ENCODE measurements at regions not wholly inside any gene's neighbourhood (a gene's known extent, or its start where the extent isn't known, plus 50 kb on each side); places are given as distances from the start of the nearest gene placed in this dataset.

- no peak for DNase-seq (ENCODE audit: low read depth in 2 of 3, low spot score in 2 of 3)
Measured at GRCh38 chr6:22621701-22622100, 52.3 kb downstream of the HDGFL1 start.

- no peak for DNase-seq (ENCODE audit: low read depth in 2 of 3, low spot score in 2 of 3)
Measured at GRCh38 chr6:22622351-22622750, 53.0 kb downstream of the HDGFL1 start.

- DNase-seq (ENCODE audit: low read depth in 2 of 3, low spot score in 2 of 3) = no peak
Measured at GRCh38 chr6:22622813-22623212, 53.4 kb downstream of the HDGFL1 start.

- no peak for DNase-seq (ENCODE audit: low read depth in 2 of 3, low spot score in 2 of 3)
Measured at GRCh38 chr6:22627644-22628043, 58.3 kb downstream of the HDGFL1 start.

- DNase-seq (ENCODE audit: low read depth in 2 of 3, low spot score in 2 of 3) = no peak
Measured at GRCh38 chr6:22631091-22631490, 61.7 kb downstream of the HDGFL1 start.

- DNase-seq (ENCODE audit: low read depth in 2 of 3, low spot score in 2 of 3) = no peak
Measured at GRCh38 chr6:22632581-22633145, 63.3 kb downstream of the HDGFL1 start.

- no peak for DNase-seq (ENCODE audit: low read depth in 2 of 3, low spot score in 2 of 3)
Measured at GRCh38 chr6:22636452-22636851, 67.1 kb downstream of the HDGFL1 start.

- no peak for DNase-seq (ENCODE audit: low read depth in 2 of 3, low spot score in 2 of 3)
Measured at GRCh38 chr6:22637782-22638181, 68.4 kb downstream of the HDGFL1 start.

GRCh38 chr6:22638320-22638719, 69.0 kb downstream of the HDGFL1 start:
- DNase-seq (ENCODE audit: low read depth in 2 of 3, low spot score in 2 of 3) = no peak

- DNase-seq (ENCODE audit: low read depth in 2 of 3, low spot score in 2 of 3) = no peak
Measured at GRCh38 chr6:22642254-22642653, 72.9 kb downstream of the HDGFL1 start.

- DNase-seq (ENCODE audit: low read depth in 2 of 3, low spot score in 2 of 3) = no peak
Measured at GRCh38 chr6:22643780-22644179, 74.4 kb downstream of the HDGFL1 start.

- no peak for DNase-seq (ENCODE audit: low read depth in 2 of 3, low spot score in 2 of 3)
Measured at GRCh38 chr6:22647719-22648118, 78.4 kb downstream of the HDGFL1 start.

GRCh38 chr6:22651731-22652130, 82.4 kb downstream of the HDGFL1 start:
- DNase-seq (ENCODE audit: low read depth in 2 of 3, low spot score in 2 of 3) = no peak

- no peak for DNase-seq (ENCODE audit: low read depth in 2 of 3, low spot score in 2 of 3)
Measured at GRCh38 chr6:22653980-22654610, 84.7 kb downstream of the HDGFL1 start.

- no peak for DNase-seq (ENCODE audit: low read depth in 2 of 3, low spot score in 2 of 3)
Measured at GRCh38 chr6:22656706-22657351, 87.5 kb downstream of the HDGFL1 start.

- DNase-seq (ENCODE audit: low read depth in 2 of 3, low spot score in 2 of 3) = no peak
Measured at GRCh38 chr6:22657352-22657980, 88.1 kb downstream of the HDGFL1 start.

GRCh38 chr6:22658183-22658582, 88.8 kb downstream of the HDGFL1 start:
- DNase-seq (ENCODE audit: low read depth in 2 of 3, low spot score in 2 of 3) = no peak

GRCh38 chr6:22658934-22659333, 89.6 kb downstream of the HDGFL1 start:
- DNase-seq (ENCODE audit: low read depth in 2 of 3, low spot score in 2 of 3) = no peak

- DNase-seq (ENCODE audit: low read depth in 2 of 3, low spot score in 2 of 3) = no peak
Measured at GRCh38 chr6:22664968-22665367, 95.6 kb downstream of the HDGFL1 start.

GRCh38 chr6:22666021-22666420, 96.7 kb downstream of the HDGFL1 start:
- DNase-seq (ENCODE audit: low read depth in 2 of 3, low spot score in 2 of 3) = no peak

- DNase-seq (ENCODE audit: low read depth in 2 of 3, low spot score in 2 of 3) = no peak
Measured at GRCh38 chr6:22666586-22666985, 97.2 kb downstream of the HDGFL1 start.

- DNase-seq (ENCODE audit: low read depth in 2 of 3, low spot score in 2 of 3) = no peak
Measured at GRCh38 chr6:22667855-22668254, 98.5 kb downstream of the HDGFL1 start.

Measured in hematopoietic multipotent progenitor cell (in vitro differentiated cells).